SK-N-SH (cell line): ENCODE measurements at regions not wholly inside any gene's neighbourhood (a gene's known extent, or its start where the extent isn't known, plus 50 kb on each side); places are given as distances from the start of the nearest gene placed in this dataset.

Experiments used
- CTCF ChIA-PET: fragments of 300-600, 350-600 bp; formaldehyde crosslinking; extraction: SDS; loops from one replicate; lab custom pipeline; 2021; lab: Yijun Ruan, JAX
- POLR2A ChIA-PET: fragments of 350-600 bp; sonication (Branson Sonifier 250); formaldehyde crosslinking; extraction: SDS; loops from one replicate; lab custom pipeline; 2020; ENCODE audit warnings: antibody characterized with exemption, inconsistent platforms; lab: Yijun Ruan, JAX
- DNase-seq: peaks from one replicate; pipeline ENCODE4 v3.0.0; 2012
- H2AFZ ChIP-seq: fragments of 200-600 bp; sonication (generic); 2 replicates; pipeline ENCODE4 v1.8.1; 2016; ENCODE audit warnings: antibody characterized with exemption, mild to moderate bottlenecking, low read depth
- H3F3A ChIP-seq: fragments of 200-600 bp; sonication (generic); replicated peaks from 2 replicates; pipeline ENCODE3; 2016; ENCODE audit warnings: antibody characterized with exemption, mild to moderate bottlenecking; ENCODE audit not compliant: insufficient read depth
- H3K27ac ChIP-seq, 2 experiments: fragments of 200-500 bp in 1 of 2; fragments of 200-600 bp in 1 of 2; sonication (Bioruptor generic) in 1 of 2; sonication (generic), shearing (Covaris generic) in 1 of 2; 2 replicates each; pipeline versions ENCODE4 v1.5.1 to v1.6.1; 2014 to 2016; ENCODE audit warnings: low read depth in 2 of 2, inconsistent platforms in 1 of 2, low read length in 1 of 2, mild to moderate bottlenecking in 1 of 2, mixed read lengths in 1 of 2
- H3K27me3 ChIP-seq: fragments of 200-600 bp; sonication (generic), shearing (Covaris generic); 2 replicates; pipeline ENCODE4 v1.6.1; 2016; ENCODE audit warnings: mixed run types; ENCODE audit not compliant: insufficient read depth
- H3K36me3 ChIP-seq, 2 experiments: fragments of 200-500 bp in 1 of 2; fragments of 200-600 bp in 1 of 2; sonication (Bioruptor generic) in 1 of 2; sonication (generic) in 1 of 2; replicated peaks in 1 of 2; 2 replicates each; pipeline versions ENCODE3 to v1.5.1; 2014 to 2016; ENCODE audit warnings: low read length in 1 of 2, mild to moderate bottlenecking in 1 of 2; ENCODE audit not compliant: insufficient read depth in 2 of 2, control insufficient read depth in 1 of 2
- H3K4me1 ChIP-seq, 2 experiments: fragments of 200-500 bp in 1 of 2; fragments of 200-600 bp in 1 of 2; sonication (Bioruptor generic) in 1 of 2; sonication (generic), shearing (Covaris generic) in 1 of 2; 2 replicates each; pipeline versions ENCODE4 v1.5.1 to v1.6.1; 2014 to 2016; ENCODE audit warnings: low read depth in 1 of 2, low read length in 1 of 2, mixed run types in 1 of 2; ENCODE audit not compliant: insufficient read depth in 2 of 2, control insufficient read depth in 1 of 2
- H3K4me2 ChIP-seq: fragments of 200-600 bp; sonication (generic), shearing (Covaris generic); 2 replicates; pipeline ENCODE4 v1.6.1; 2017; ENCODE audit warnings: mixed run types
- H3K4me3 ChIP-seq, 2 experiments: fragments of 200-500 bp in 1 of 2; fragments of 200-600 bp in 1 of 2; sonication (Bioruptor generic) in 1 of 2; sonication (generic), shearing (Covaris generic) in 1 of 2; 2 replicates each; pipeline versions ENCODE4 v1.5.1 to v1.8.1; 2014 to 2016; ENCODE audit warnings: low read depth in 2 of 2, inconsistent platforms in 1 of 2, low read length in 1 of 2, mild to moderate bottlenecking in 1 of 2, mixed read lengths in 1 of 2, moderate library complexity in 1 of 2
- H3K79me2 ChIP-seq: fragments of 200-600 bp; sonication (generic); 2 replicates; pipeline ENCODE4 v1.8.1; 2017; ENCODE audit warnings: mild to moderate bottlenecking; ENCODE audit not compliant: insufficient read depth
- H3K9ac ChIP-seq: fragments of 200-600 bp; sonication (generic); 2 replicates; pipeline ENCODE4 v1.6.1; 2017; ENCODE audit warnings: mixed run types
- H3K9me2 ChIP-seq: fragments of 200-600 bp; sonication (generic); 2 replicates; pipeline ENCODE4 v1.6.1; 2017; ENCODE audit warnings: mixed run types
- H3K9me3 ChIP-seq: fragments of 200-600 bp; sonication (generic); 2 replicates; pipeline ENCODE4 v1.6.1; 2017; ENCODE audit warnings: mixed run types, mild to moderate bottlenecking, moderate library complexity
- H4K20me1 ChIP-seq: fragments of 200-600 bp; sonication (generic); 2 replicates; pipeline ENCODE4 v1.6.1; 2017; ENCODE audit warnings: mild to moderate bottlenecking, mixed run types; ENCODE audit not compliant: insufficient read depth
- ELF1 ChIP-seq: IDR thresholded peaks from 2 replicates; pipeline ENCODE4 v1.4.0; 2012
- EZH2phosphoT487 ChIP-seq: fragments of 200-600 bp; sonication (generic); IDR thresholded peaks from 2 replicates; pipeline ENCODE4 v1.6.1; 2017; ENCODE audit warnings: low read depth, mixed run types, mild to moderate bottlenecking, antibody characterized with exemption, moderate library complexity, borderline replicate concordance
- FOSL2 ChIP-seq: IDR thresholded peaks from 2 replicates; pipeline ENCODE4 v1.4.0; 2012; ENCODE audit warnings: low read depth, mild to moderate bottlenecking, moderate library complexity, borderline replicate concordance
- FOXJ3 ChIP-seq: sonication (generic); formaldehyde crosslinking; IDR thresholded peaks from 2 replicates; pipeline ENCODE4 v1.5.1; 2020; ENCODE audit warnings: mild to moderate bottlenecking, missing genetic modification reagents
- GABPA ChIP-seq: IDR thresholded peaks from 2 replicates; pipeline ENCODE4 v1.4.0; 2012; ENCODE audit warnings: low read depth, mild to moderate bottlenecking
- JUND ChIP-seq: IDR thresholded peaks from 2 replicates; pipeline ENCODE4 v1.4.0; 2012
- MEF2A ChIP-seq: IDR thresholded peaks from 2 replicates; pipeline ENCODE4 v1.4.0; 2012; ENCODE audit warnings: low read depth, borderline replicate concordance
- MXI1 ChIP-seq: IDR thresholded peaks from 2 replicates; pipeline ENCODE4 v1.6.1; 2012; ENCODE audit warnings: mild to moderate bottlenecking, low read depth, low read length, improper control_type of control experiment
- POLR2AphosphoS5 ChIP-seq: IDR thresholded peaks from 2 replicates; pipeline ENCODE4 v1.6.1; 2012; ENCODE audit warnings: low read depth, low read length
- RCOR1 ChIP-seq: fragments of 150-350 bp; IDR thresholded peaks from 2 replicates; pipeline ENCODE4 v1.6.1; 2017; ENCODE audit warnings: antibody characterized with exemption, low read length
- REST ChIP-seq: IDR thresholded peaks from 2 replicates; pipeline ENCODE4 v1.6.1; 2012; ENCODE audit warnings: mild to moderate bottlenecking, low read depth, low read length, moderate library complexity
- RXRA ChIP-seq: IDR thresholded peaks from 2 replicates; pipeline ENCODE4 v1.4.0; 2012; ENCODE audit warnings: low read depth, mild to moderate bottlenecking, borderline replicate concordance
- SIN3A ChIP-seq: IDR thresholded peaks from 2 replicates; pipeline ENCODE4 v1.6.1; 2012; ENCODE audit warnings: low read depth, mild to moderate bottlenecking, low read length, moderate library complexity, borderline replicate concordance
- TCF12 ChIP-seq: IDR thresholded peaks from 2 replicates; pipeline ENCODE4 v1.4.0; 2012
- WGBS: methylation state at CpG from one replicate; pipeline ENCODE4 v1.1.6; 2017; ENCODE audit warnings: low lambda C conversion rate; 5-methylcytosine and 5-hydroxymethylcytosine counted together
- TF ChIP-seq, protein P1 (sequence below): fragments of 150-350 bp; IDR thresholded peaks from 2 replicates; pipeline ENCODE4 v1.6.1; 2016; ENCODE audit warnings: mild to moderate bottlenecking, low read depth, low read length
- TF ChIP-seq, protein P2 (sequence below): IDR thresholded peaks from 2 replicates; pipeline ENCODE4 v1.4.0; 2012; ENCODE audit warnings: low read depth, borderline replicate concordance
- TF ChIP-seq, protein P3 (sequence below): IDR thresholded peaks from 2 replicates; pipeline ENCODE4 v1.4.0; 2012; ENCODE audit warnings: low read depth, borderline replicate concordance

DNA sequence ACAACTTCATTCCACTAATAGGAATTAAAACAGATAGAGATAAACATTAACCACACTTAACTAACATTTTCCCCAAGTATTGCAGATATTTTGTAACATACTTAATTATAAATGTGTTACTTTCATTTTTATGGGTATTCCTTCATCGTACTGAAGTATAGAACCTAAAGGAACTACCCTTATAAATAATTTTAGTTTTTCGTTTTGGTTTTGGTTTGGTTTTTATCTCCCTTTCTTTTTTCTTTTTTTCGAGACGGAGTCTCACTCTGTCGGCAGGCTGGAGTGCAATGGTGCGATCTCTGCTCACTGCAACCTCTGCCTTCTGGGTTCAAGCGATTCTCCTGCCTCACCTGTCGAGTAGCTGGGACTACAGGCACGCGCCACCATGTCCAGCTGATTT is 60.1 kb upstream of the LMNB1 start:
- no peak for DNase-seq
- POLR2A ChIA-PET, result no interaction called here
- no peaks in the 10 kb centered on the region for H3K27me3 ChIP-seq

More for the DNA sequence above, 60.1 kb upstream of the LMNB1 start:
- CTCF ChIA-PET, result no interaction called here
- no peaks in the 10 kb centered on the region for H4K20me1 ChIP-seq
- H3K4me3 ChIP-seq, result no peak overlapping the region
- no peaks in the 10 kb centered on the region for H3K79me2 ChIP-seq
- no peak for TF ChIP-seq GABPA
- TF ChIP-seq, protein P1, sequence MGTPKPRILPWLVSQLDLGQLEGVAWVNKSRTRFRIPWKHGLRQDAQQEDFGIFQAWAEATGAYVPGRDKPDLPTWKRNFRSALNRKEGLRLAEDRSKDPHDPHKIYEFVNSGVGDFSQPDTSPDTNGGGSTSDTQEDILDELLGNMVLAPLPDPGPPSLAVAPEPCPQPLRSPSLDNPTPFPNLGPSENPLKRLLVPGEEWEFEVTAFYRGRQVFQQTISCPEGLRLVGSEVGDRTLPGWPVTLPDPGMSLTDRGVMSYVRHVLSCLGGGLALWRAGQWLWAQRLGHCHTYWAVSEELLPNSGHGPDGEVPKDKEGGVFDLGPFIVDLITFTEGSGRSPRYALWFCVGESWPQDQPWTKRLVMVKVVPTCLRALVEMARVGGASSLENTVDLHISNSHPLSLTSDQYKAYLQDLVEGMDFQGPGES, result no peak
- TF ChIP-seq, protein P2, sequence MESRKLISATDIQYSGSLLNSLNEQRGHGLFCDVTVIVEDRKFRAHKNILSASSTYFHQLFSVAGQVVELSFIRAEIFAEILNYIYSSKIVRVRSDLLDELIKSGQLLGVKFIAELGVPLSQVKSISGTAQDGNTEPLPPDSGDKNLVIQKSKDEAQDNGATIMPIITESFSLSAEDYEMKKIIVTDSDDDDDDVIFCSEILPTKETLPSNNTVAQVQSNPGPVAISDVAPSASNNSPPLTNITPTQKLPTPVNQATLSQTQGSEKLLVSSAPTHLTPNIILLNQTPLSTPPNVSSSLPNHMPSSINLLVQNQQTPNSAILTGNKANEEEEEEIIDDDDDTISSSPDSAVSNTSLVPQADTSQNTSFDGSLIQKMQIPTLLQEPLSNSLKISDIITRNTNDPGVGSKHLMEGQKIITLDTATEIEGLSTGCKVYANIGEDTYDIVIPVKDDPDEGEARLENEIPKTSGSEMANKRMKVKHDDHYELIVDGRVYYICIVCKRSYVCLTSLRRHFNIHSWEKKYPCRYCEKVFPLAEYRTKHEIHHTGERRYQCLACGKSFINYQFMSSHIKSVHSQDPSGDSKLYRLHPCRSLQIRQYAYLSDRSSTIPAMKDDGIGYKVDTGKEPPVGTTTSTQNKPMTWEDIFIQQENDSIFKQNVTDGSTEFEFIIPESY, result no peak
- TF ChIP-seq REST, result no peak
- TF ChIP-seq ELF1, result no peak
- no peak for TF ChIP-seq JUND
- TF ChIP-seq, protein P3, sequence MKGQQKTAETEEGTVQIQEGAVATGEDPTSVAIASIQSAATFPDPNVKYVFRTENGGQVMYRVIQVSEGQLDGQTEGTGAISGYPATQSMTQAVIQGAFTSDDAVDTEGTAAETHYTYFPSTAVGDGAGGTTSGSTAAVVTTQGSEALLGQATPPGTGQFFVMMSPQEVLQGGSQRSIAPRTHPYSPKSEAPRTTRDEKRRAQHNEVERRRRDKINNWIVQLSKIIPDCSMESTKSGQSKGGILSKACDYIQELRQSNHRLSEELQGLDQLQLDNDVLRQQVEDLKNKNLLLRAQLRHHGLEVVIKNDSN, result no peak
- no peak for TF ChIP-seq MEF2A
- TF ChIP-seq POLR2AphosphoS5, result no peak
- TF ChIP-seq FOXJ3 (CRISPR knock-in tag), result no peak
- no peak for TF ChIP-seq TCF12
- TF ChIP-seq EZH2phosphoT487, result no peak
- TF ChIP-seq MXI1, result no peak
- no peak for TF ChIP-seq RCOR1
- no peak for TF ChIP-seq RXRA
- TF ChIP-seq SIN3A, result no peak
- TF ChIP-seq FOSL2, result no peak
- no peak overlapping the region for H3K4me2 ChIP-seq
- no peaks in the 10 kb centered on the region for H3K9me2 ChIP-seq
- H3K9me3 ChIP-seq, result no peaks in the 10 kb centered on the region
- H3K4me1 ChIP-seq, result no peaks in the 10 kb centered on the region
- no peak overlapping the region for H3K9ac ChIP-seq
- 91% methylated on average over 10 of the region's 10 CpGs for WGBS
- no peak overlapping the region for H3K27ac ChIP-seq
- no peaks in the 10 kb centered on the region for H3K36me3 ChIP-seq
- H3F3A ChIP-seq, result no peaks in the 10 kb centered on the region
- H2AFZ ChIP-seq, result no peak overlapping the region
